NB4 (cell line): ENCODE measurements at regions not wholly inside any gene's neighbourhood (a gene's known extent, or its start where the extent isn't known, plus 50 kb on each side); places are given as distances from the start of the nearest gene placed in this dataset.
A peak's percentile ranks its signal among the peaks of the same experiment; 100 is the strongest.

ENCODE experiments used
- DNase-seq: peaks from one replicate; pipeline ENCODE4 v3.0.0; 2010; ENCODE audit warnings: low read depth
- H3K4me3 ChIP-seq: one replicate; pipeline ENCODE4 v1.5.1; 2011; ENCODE audit warnings: mild to moderate bottlenecking, low read depth, low read length, moderate library complexity
- MYC ChIP-seq: IDR thresholded peaks from 2 replicates; pipeline ENCODE4 v1.6.1; 2011; ENCODE audit warnings: low read depth, low read length
- POLR2A ChIP-seq: IDR thresholded peaks from 2 replicates; pipeline ENCODE4 v1.6.1; 2011; ENCODE audit warnings: mild to moderate bottlenecking; ENCODE audit not compliant: insufficient read length; ENCODE audit errors: extremely low read depth
- TF ChIP-seq, protein P1 (sequence below): IDR thresholded peaks from one replicate; pipeline ENCODE4 v1.5.1; 2012; ENCODE audit warnings: low read depth, low read length
- TF ChIP-seq, protein P2 (sequence below): IDR thresholded peaks from 2 replicates; pipeline ENCODE4 v1.6.1; 2011; ENCODE audit warnings: low read depth, low read length

DNA sequence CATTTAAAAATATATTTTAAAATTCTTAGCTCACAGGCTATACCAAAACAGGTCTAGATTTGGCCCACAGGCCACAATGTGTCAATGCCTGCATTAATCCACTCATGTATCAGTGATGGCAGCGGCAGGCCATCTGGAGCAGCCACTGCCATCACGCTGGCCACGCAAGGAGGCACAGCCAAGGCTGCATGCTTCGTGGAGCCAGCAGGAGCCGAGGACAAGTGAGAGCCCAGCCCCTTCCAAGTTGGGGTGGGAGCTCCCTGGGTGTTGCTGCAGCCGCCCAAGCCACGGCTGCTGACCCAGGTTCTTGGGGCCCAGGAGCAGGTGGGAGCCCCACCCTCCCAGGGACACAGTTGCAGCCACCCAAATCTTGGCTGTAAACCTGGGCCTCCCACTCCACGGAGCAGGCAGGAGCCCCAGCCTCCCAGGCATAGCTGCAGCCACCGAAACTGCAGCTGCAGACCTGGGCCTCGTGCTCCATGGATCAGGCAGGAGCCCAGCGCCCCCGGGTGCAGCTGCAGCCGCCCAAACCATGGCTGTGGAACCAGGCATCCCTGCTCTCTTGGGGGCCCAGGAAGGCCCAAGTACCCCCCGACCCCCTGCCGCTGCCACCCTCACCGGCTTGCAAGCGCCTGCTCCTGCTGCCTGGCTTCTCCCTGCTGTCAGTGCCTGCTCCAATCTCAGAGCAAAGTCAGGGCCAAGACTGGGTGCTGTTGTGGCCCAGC, 87.3 kb upstream of the CACUL1 start:
- no peak overlapping the region for H3K4me3 ChIP-seq
- no peak for DNase-seq
- TF ChIP-seq MYC (no peak), POLR2A (no peak)
- TF ChIP-seq, protein P1, sequence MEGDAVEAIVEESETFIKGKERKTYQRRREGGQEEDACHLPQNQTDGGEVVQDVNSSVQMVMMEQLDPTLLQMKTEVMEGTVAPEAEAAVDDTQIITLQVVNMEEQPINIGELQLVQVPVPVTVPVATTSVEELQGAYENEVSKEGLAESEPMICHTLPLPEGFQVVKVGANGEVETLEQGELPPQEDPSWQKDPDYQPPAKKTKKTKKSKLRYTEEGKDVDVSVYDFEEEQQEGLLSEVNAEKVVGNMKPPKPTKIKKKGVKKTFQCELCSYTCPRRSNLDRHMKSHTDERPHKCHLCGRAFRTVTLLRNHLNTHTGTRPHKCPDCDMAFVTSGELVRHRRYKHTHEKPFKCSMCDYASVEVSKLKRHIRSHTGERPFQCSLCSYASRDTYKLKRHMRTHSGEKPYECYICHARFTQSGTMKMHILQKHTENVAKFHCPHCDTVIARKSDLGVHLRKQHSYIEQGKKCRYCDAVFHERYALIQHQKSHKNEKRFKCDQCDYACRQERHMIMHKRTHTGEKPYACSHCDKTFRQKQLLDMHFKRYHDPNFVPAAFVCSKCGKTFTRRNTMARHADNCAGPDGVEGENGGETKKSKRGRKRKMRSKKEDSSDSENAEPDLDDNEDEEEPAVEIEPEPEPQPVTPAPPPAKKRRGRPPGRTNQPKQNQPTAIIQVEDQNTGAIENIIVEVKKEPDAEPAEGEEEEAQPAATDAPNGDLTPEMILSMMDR: no peak
- TF ChIP-seq, protein P2, sequence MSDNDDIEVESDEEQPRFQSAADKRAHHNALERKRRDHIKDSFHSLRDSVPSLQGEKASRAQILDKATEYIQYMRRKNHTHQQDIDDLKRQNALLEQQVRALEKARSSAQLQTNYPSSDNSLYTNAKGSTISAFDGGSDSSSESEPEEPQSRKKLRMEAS: no peak

DNA sequence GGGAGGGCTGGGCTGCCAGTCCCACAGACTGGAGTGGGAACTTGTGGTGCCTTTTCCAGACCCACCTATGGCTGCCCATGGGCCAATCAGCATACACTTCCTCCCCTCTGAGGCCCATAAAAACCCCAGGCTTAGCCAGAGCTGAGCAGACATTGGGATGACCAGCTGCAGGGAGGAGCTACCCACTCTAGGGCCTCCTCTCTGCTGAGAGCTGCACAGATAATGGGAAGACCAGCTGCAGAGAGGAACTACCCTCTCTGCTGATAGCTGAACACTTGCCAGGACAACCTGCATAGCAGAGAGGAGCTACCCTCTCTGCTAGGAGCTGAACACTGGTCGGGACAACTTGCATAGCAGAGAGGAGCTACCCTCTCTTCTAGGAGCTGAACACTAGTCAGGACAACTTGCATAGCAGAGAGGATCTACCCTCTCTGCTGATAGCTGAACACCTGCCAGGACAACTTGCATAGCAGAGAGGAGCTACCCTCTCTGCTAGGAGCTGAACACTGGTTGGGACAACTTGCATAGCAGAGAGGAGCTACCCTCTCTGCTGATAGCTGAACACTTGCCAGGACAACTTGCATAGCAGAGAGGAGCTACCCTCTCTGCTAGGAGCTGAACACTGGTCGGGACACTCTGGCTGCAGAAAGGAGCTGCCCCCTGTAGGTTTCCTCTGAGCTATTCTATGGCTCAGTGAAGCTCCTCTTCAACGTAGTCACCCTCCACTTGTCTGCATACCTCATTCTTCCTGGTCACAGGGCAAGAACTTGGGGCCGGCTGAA, 88.3 kb upstream of the CACUL1 start:
- H3K4me3 ChIP-seq: no peak overlapping the region
- TF ChIP-seq, protein P2: no peak
- TF ChIP-seq POLR2A: no peak
- peak; percentile 20 for DNase-seq

GRCh38 chr10:118843647-118844265, 89.0 kb upstream of the CACUL1 start:
- TF ChIP-seq, protein P2: no peak
- TF ChIP-seq MYC (no peak), POLR2A (no peak)
- TF ChIP-seq, protein P1: no peak
- H3K4me3 ChIP-seq: no peak overlapping the region
- DNase-seq: no peak

DNA sequence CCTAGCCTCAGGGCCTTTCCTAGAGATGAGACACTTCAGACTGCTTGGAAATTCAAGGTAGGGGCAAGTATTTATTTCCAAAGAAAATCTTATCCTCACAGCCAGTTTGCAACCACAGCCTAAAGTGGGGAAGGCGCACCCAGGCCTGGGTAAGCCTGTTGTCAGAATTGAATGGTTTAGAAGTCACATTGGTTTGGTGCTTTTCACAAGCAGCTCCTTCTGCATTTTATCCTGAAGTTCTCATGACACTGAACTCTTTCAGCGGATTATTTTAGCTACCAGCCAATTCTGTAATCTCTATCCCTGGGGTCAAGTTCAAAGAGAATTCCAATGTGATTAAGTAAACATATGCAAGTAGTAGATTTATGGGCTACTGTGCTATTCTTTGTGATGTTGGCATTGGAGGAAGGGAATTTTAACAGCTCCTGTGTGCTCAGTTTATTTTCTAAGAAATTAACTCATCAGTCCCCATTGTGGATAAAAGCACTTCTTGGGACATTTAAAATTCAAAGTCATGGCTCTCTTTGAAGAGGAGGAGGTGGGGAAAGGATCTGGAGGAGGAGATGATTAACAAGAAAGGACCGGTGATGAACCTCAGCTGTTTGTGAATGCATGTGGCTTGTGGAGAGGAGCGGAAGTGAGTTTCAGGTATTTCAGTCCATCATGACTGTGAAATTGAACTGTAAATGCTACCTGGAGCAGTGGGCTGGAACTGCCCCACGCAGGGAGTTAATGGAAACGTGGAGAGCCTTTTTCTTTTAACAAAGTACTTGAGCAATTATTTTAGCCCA, 90.2 kb upstream of the CACUL1 start:
- TF ChIP-seq POLR2A (no peak), MYC (no peak)
- TF ChIP-seq, protein P2: no peak
- TF ChIP-seq, protein P1: no peak
- no peak overlapping the region for H3K4me3 ChIP-seq
- no peak for DNase-seq

DNA sequence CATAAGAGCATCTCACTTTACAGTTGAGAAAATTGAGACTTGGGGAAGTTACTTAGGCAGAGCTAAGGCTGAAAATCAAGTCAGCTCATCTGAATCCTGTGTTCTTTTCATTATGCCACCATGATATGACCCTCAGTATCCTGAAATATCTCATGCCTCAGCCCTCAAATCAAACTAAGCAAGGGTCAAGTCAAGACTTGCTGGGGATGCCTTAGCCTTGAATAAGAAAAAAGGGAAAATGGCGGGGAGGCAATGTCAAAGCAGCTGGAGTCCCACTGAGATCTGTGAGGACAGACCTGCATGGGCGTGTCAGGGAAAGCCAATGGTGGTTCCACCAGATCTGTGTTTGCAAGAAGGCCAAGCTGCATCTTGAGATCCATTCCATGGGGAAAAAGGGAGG, 91.0 kb upstream of the CACUL1 start:
- TF ChIP-seq POLR2A: no peak
- TF ChIP-seq, protein P2: no peak
- TF ChIP-seq, protein P1: no peak
- no peak for TF ChIP-seq MYC
- DNase-seq: no peak
- no peak overlapping the region for H3K4me3 ChIP-seq
